K562 (cell line): ENCODE measurements at regions not wholly inside any gene's neighbourhood (a gene's known extent, or its start where the extent isn't known, plus 50 kb on each side); places are given as distances from the start of the nearest gene placed in this dataset.

Experiments
- ATAC-seq: fragments of 200-7000 bp; cut with Tn5 transposase; 3 replicates; pipeline ENCODE4 v1.9.1; 2020; ENCODE audit warnings: moderate library complexity
- BruUV-seq: library from RNA; stranded (reverse); fragments of 400-500 nt; replicated peaks from 2 replicates; lab custom pipeline; 2021; lab: Mats Ljungman, UMichigan
- CTCF ChIA-PET: fragments of 300-600 bp; formaldehyde crosslinking; extraction: SDS; loops from one replicate; lab custom pipeline; 2021; ENCODE audit warnings: low intra/inter-chr PET ratio; lab: Yijun Ruan, JAX
- POLR2A ChIA-PET: fragments of 300-600, 350-650 bp; sonication (Branson Sonifier 250); formaldehyde crosslinking; extraction: SDS; loops from one replicate; lab custom pipeline; 2021; ENCODE audit warnings: antibody characterized with exemption, inconsistent platforms; lab: Yijun Ruan, JAX
- DNase-seq, 4 experiments: peaks; one replicate each; pipeline versions ENCODE4 v3.0.0 to v3.0.0-alpha.2; 2011 to 2018; ENCODE audit warnings: low spot score in 3 of 4, mixed read lengths in 3 of 4; ENCODE audit errors: extremely low read depth in 1 of 4
- FAIRE-seq: peaks from 2 replicates; lab custom pipeline; 2011; peaks lifted over from hg19 to GRCh38; lab: Jason Lieb, UNC
- H2AFZ ChIP-seq: 2 replicates; pipeline ENCODE4 v1.6.0; 2011; ENCODE audit warnings: low read depth, low read length, control low read depth, inconsistent platforms
- H3K27ac ChIP-seq: fragments of 200-600 bp; 3 replicates; pipeline ENCODE4 v1.8.0; 2011; ENCODE audit warnings: low read depth, mild to moderate bottlenecking, control low read depth, inconsistent platforms, low read length, moderate library complexity, mixed read lengths; ENCODE audit errors: extremely low read depth
- H3K27me3 ChIP-seq, 2 experiments: fragments of 300-600 bp in 1 of 2; 2 replicates in 1 of 2; 3 replicates in 1 of 2; pipeline versions ENCODE4 v1.6.0 to v1.8.0; 2011; ENCODE audit warnings: inconsistent platforms in 2 of 2, low read length in 2 of 2, mild to moderate bottlenecking in 1 of 2, mixed read lengths in 1 of 2, moderate library complexity in 1 of 2; ENCODE audit not compliant: control insufficient read depth in 2 of 2, insufficient read depth in 2 of 2
- H3K36me3 ChIP-seq: fragments of 300-600 bp; 3 replicates; pipeline ENCODE4 v1.8.0; 2011; ENCODE audit warnings: mild to moderate bottlenecking, low read length, inconsistent platforms; ENCODE audit not compliant: control insufficient read depth, insufficient read depth
- H3K4me1 ChIP-seq, 2 experiments: fragments of 200-600 bp in 1 of 2; replicated peaks in 1 of 2; 2 replicates in 1 of 2; 3 replicates in 1 of 2; pipeline versions ENCODE4 v1.5.1 to v1.8.0; 2011; ENCODE audit warnings: inconsistent platforms in 2 of 2, low read length in 2 of 2, mild to moderate bottlenecking in 1 of 2, mixed read lengths in 1 of 2, moderate library complexity in 1 of 2; ENCODE audit not compliant: control insufficient read depth in 2 of 2, insufficient read depth in 2 of 2
- H3K4me2 ChIP-seq: 2 replicates; pipeline ENCODE4 v1.6.1; 2011; ENCODE audit warnings: low read length, control low read depth, inconsistent platforms, mixed read lengths; ENCODE audit not compliant: insufficient read depth
- H3K4me3 ChIP-seq: fragments of 200-600 bp; sonication (generic), shearing (Covaris generic); 2 replicates; pipeline ENCODE4 v1.5.1; 2016; ENCODE audit warnings: control low read depth, inconsistent platforms
- H3K79me2 ChIP-seq: fragments of 200-600 bp; 3 replicates; pipeline ENCODE4 v1.8.0; 2011; ENCODE audit warnings: low read length, inconsistent platforms; ENCODE audit not compliant: control insufficient read depth, insufficient read depth
- H3K9ac ChIP-seq, 2 experiments: 2 replicates each; pipeline versions ENCODE4 v1.6.0 to v1.6.1; 2011; ENCODE audit warnings: low read depth in 2 of 2, low read length in 2 of 2, control low read depth in 1 of 2, inconsistent platforms in 1 of 2, mild to moderate bottlenecking in 1 of 2, mixed read lengths in 1 of 2; ENCODE audit not compliant: insufficient read depth in 1 of 2
- H3K9me1 ChIP-seq: one replicate; pipeline ENCODE4 v1.6.0; 2011; ENCODE audit warnings: inconsistent platforms, mild to moderate bottlenecking, low read length, moderate library complexity; ENCODE audit not compliant: control insufficient read depth, insufficient read depth
- H3K9me3 ChIP-seq: replicated peaks from 2 replicates; pipeline ENCODE4 v1.5.1; 2011; ENCODE audit warnings: low read depth, low read length, inconsistent platforms; ENCODE audit not compliant: control insufficient read depth, insufficient read depth
- H4K20me1 ChIP-seq: replicated peaks from 2 replicates; pipeline ENCODE4 v1.6.1; 2011; ENCODE audit warnings: low read length, inconsistent platforms, mixed read lengths; ENCODE audit not compliant: control insufficient read depth, insufficient read depth
- CEBPB ChIP-seq: fragments of 450-650 bp; IDR thresholded peaks from 2 replicates; pipeline ENCODE4 v1.6.1; 2016; ENCODE audit warnings: missing genetic modification characterization, missing compliant biosample characterization
- CEBPG ChIP-seq, 3 experiments: fragments of 200-800 bp in 1 of 3; sonication (Bioruptor generic) in 1 of 3; sonication (generic) in 1 of 3; formaldehyde crosslinking in 1 of 3; IDR thresholded peaks in 2 of 3; conservative IDR thresholded peaks in 1 of 3; 2 replicates each; pipeline versions ENCODE4 v1.6.1 to v1.8.0; 2016 to 2022; ENCODE audit warnings: missing compliant biosample characterization in 2 of 3, missing genetic modification characterization in 2 of 3, mild to moderate bottlenecking in 1 of 3, missing genetic modification reagents in 1 of 3
- CREB3 ChIP-seq: fragments of 450-650 bp; conservative IDR thresholded peaks from 2 replicates; pipeline ENCODE4 v1.6.1; 2016; ENCODE audit warnings: missing genetic modification characterization, low read depth, mild to moderate bottlenecking, missing compliant biosample characterization, moderate library complexity
- EP300 ChIP-seq: IDR thresholded peaks from 2 replicates; pipeline ENCODE4 v1.6.1; 2012; ENCODE audit warnings: low read length, improper control_type of control experiment
- KLF10 ChIP-seq: fragments of 250-450 bp; sonication (Bioruptor Pico); IDR thresholded peaks from 2 replicates; pipeline ENCODE4 v1.6.1; 2021; ENCODE audit warnings: matching md5 sums
- NFE2 ChIP-seq: IDR thresholded peaks from 2 replicates; pipeline ENCODE4 v1.6.1; 2014; ENCODE audit warnings: antibody characterized with exemption, low read depth
- REST ChIP-seq, 2 experiments: fragments of 450-650 bp; formaldehyde crosslinking in 1 of 2; IDR thresholded peaks; 2 replicates each; pipeline versions ENCODE4 v1.4.0 to v1.6.1; 2014 to 2020; ENCODE audit warnings: mild to moderate bottlenecking in 2 of 2, borderline replicate concordance in 1 of 2, low read depth in 1 of 2
- TRIM24 ChIP-seq, 2 experiments: fragments of 450-650 bp; IDR thresholded peaks; 2 replicates each; pipeline ENCODE4 v1.6.1; 2016
- USF2 ChIP-seq: sonication (generic); formaldehyde crosslinking; IDR thresholded peaks from 2 replicates; pipeline ENCODE4 v1.5.0; 2020; ENCODE audit warnings: missing genetic modification reagents
- WGBS: fragments of 100-300 bp; shearing (Covaris generic); methylation state at CpG from one replicate; pipeline ENCODE4 v1.1.6; 2016; ENCODE audit warnings: low coverage, mixed read lengths; ENCODE audit not compliant: insufficient coverage; ENCODE audit errors: missing lambda C conversion rate; 5-methylcytosine and 5-hydroxymethylcytosine counted together
- in situ Hi-C: fragments of 300-500 bp; cut with MboI; formaldehyde crosslinking; loops from 4 replicates; pipeline ENCODE4 v1.15.0; 2018; ENCODE audit warnings: inconsistent platforms, mixed read lengths
- intact Hi-C: fragments of 100-400 bp; cut with micrococcal nuclease; formaldehyde crosslinking; loops from 2 replicates; pipeline ENCODE4 v1.14.2; 2022

GRCh38 chr1:157262891-157263290 is 124.7 kb upstream of the ETV3 start (continued):
- TF ChIP-seq NFE2, result no peak
- peak; percentile 67 to 68; a peak in 2 of 4 replicates for TF ChIP-seq TRIM24 (IDR thresholded peaks at IDR 0.05)
- TF ChIP-seq KLF10, result no peak
- TF ChIP-seq CEBPB (tag), result peak; percentile 83
- peak; percentile 86 for TF ChIP-seq CEBPG (CRISPR knock-in tag; IDR thresholded peaks at IDR 0.05)
- TF ChIP-seq CEBPG (tag; conservative IDR thresholded peaks at IDR 0.05 in 1 of 2, IDR thresholded peaks at IDR 0.05 in 1 of 2), result peak; percentile 91 to 95

GRCh38 chr1:157262422-157262821 is 124.2 kb upstream of the ETV3 start:
- Histone ChIP-seq H3K9me3 (no peaks in the 10 kb centered on the region), H3K27ac (no peak overlapping the region), H3K4me2 (peak overlapping the region; percentile 28; the same call in 1 of the 2 replicates), H3K4me3 (no peak overlapping the region), H3K4me1 (peaks cover 0 to 17% of the 10 kb centered on the region in 2 experiments; a peak in 3 of 5 replicates), H3K27me3 (no peaks in the 10 kb centered on the region), H3K36me3 (no peaks in the 10 kb centered on the region), H3K79me2 (no peaks in the 10 kb centered on the region), H2AFZ (peak overlapping the region; percentile 30), H4K20me1 (no peaks in the 10 kb centered on the region), H3K9me1 (no peaks in the 10 kb centered on the region), H3K9ac (no peak overlapping the region)
- CTCF ChIA-PET, result no interaction called here
- ATAC-seq (peak; percentile 93), FAIRE-seq (peak; percentile 77), DNase-seq (peak; percentile 27 to 72 (median 60))
- intact Hi-C loops, result no loop called here
- in situ Hi-C loops, result no loop called here
- POLR2A ChIA-PET, result interaction anchor here (0.5 to 1.5 kb wide), 6 partner anchors 11 to 200 kb away, joined by 3 to 6 read pairs (median 4); no protein-coding TSS in a partner anchor
- WGBS, result 4% methylated on average over 2 of the region's 2 CpGs
- no TSS peak for BruUV-seq
- peak; percentile 64; the same call in 1 of the 2 replicates for TF ChIP-seq EP300
- no peak for TF ChIP-seq USF2
- no peak for TF ChIP-seq CREB3 (tag)
- TF ChIP-seq REST (IDR thresholded peaks at IDR 0.05; ENCODE audit: borderline replicate concordance), result 0 out of 2 replicates have a peak, but pooled peaks have one; percentile 1
- no peak for TF ChIP-seq REST (CRISPR knock-in tag; IDR thresholded peaks at IDR 0.05; ENCODE audit: low read depth)
